HCT116 (cell line): ENCODE measurements at regions not wholly inside any gene's neighbourhood (a gene's known extent, or its start where the extent isn't known, plus 50 kb on each side); places are given as distances from the start of the nearest gene placed in this dataset.

Source experiments
- ATAC-seq: fragments of 200-7000 bp; cut with Tn5 transposase; 2 replicates; pipeline ENCODE4 v1.9.1; 2020; ENCODE audit warnings: mild to moderate bottlenecking, moderate library complexity
- BruUV-seq: library from RNA; stranded (reverse); fragments of 400-500 nt; replicated peaks from 2 replicates; lab custom pipeline; 2021; lab: Mats Ljungman, UMichigan
- CTCF ChIA-PET: fragments of 300-600 bp; sonication (Branson Sonifier 250); formaldehyde crosslinking; loops from one replicate; lab custom pipeline; 2021; ENCODE audit warnings: antibody characterized with exemption; lab: Charles Lee
- POLR2A ChIA-PET: fragments of 300-600, 350-600 bp; sonication (Branson Sonifier 250); formaldehyde crosslinking; loops from one replicate; lab custom pipeline; 2021; ENCODE audit warnings: antibody characterized with exemption; lab: Charles Lee
- RAD21 ChIA-PET, 2 experiments: fragments of 300-600 bp; sonication (Branson Sonifier 250); formaldehyde crosslinking; loops; one replicate each; lab custom pipeline; 2023; ENCODE audit warnings: low total read pairs in 2 of 2; ENCODE audit not compliant: uncharacterized antibody in 2 of 2, unreplicated experiment in 2 of 2, low non-redundant PET in 1 of 2; lab: Charles Lee
- DNase-seq: peaks from one replicate; pipeline ENCODE4 v3.0.0-alpha.2; 2010; ENCODE audit warnings: low read depth, low spot score
- H2AFZ ChIP-seq: fragments of 200-600 bp; shearing (Covaris generic), sonication (generic); 2 replicates; pipeline ENCODE4 v1.6.1; 2017; ENCODE audit warnings: low read depth, mixed run types, mixed read lengths, antibody characterized with exemption, low read length; ENCODE audit not compliant: poor library complexity, severe bottlenecking
- H3K27ac ChIP-seq: 2 replicates; pipeline ENCODE4 v1.5.1; 2012; ENCODE audit warnings: low read depth, low read length
- H3K27me3 ChIP-seq: fragments of 200-600 bp; sonication (generic); 2 replicates; pipeline ENCODE4 v1.6.1; 2016; ENCODE audit warnings: mixed run types, low read length, mixed read lengths; ENCODE audit not compliant: insufficient read depth
- H3K36me3 ChIP-seq, 2 experiments: fragments of 200-500 bp in 1 of 2; fragments of 200-600 bp in 1 of 2; sonication (Bioruptor generic) in 1 of 2; sonication (generic) in 1 of 2; 2 replicates each; pipeline versions ENCODE4 v1.5.1 to v1.6.1; 2014 to 2016; ENCODE audit warnings: low read length in 2 of 2, inconsistent platforms in 1 of 2, mixed read lengths in 1 of 2, mixed run types in 1 of 2; ENCODE audit not compliant: insufficient read depth in 2 of 2, control insufficient read depth in 1 of 2
- H3K4me1 ChIP-seq, 2 experiments: fragments of 200-600 bp in 1 of 2; sonication (generic) in 1 of 2; 2 replicates each; pipeline versions ENCODE4 v1.5.1 to v1.6.1; 2012 to 2017; ENCODE audit warnings: low read length in 2 of 2, inconsistent platforms in 1 of 2, mild to moderate bottlenecking in 1 of 2, mixed read lengths in 1 of 2, mixed run types in 1 of 2, moderate library complexity in 1 of 2; ENCODE audit not compliant: insufficient read depth in 2 of 2, control insufficient read depth in 1 of 2
- H3K4me2 ChIP-seq: fragments of 200-600 bp; sonication (generic); 2 replicates; pipeline ENCODE4 v1.6.1; 2017; ENCODE audit warnings: mixed run types, low read length, mixed read lengths
- H3K4me3 ChIP-seq, 2 experiments: fragments of 200-600 bp in 1 of 2; sonication (generic) in 1 of 2; replicated peaks in 1 of 2; 2 replicates each; pipeline ENCODE4 v1.5.1; 2011 to 2016; ENCODE audit warnings: low read length in 2 of 2, control low read depth in 1 of 2, low read depth in 1 of 2, mild to moderate bottlenecking in 1 of 2, mixed read lengths in 1 of 2, mixed run types in 1 of 2
- H3K79me2 ChIP-seq: fragments of 200-600 bp; sonication (generic); 2 replicates; pipeline ENCODE4 v1.6.1; 2017; ENCODE audit warnings: mild to moderate bottlenecking, mixed run types, low read length, moderate library complexity, mixed read lengths; ENCODE audit not compliant: insufficient read depth
- H3K9ac ChIP-seq: fragments of 200-600 bp; sonication (generic); 2 replicates; pipeline ENCODE4 v1.6.1; 2016; ENCODE audit warnings: low read length, mixed read lengths
- H3K9me2 ChIP-seq: fragments of 200-600 bp; sonication (generic), shearing (Covaris generic); 2 replicates; pipeline ENCODE4 v1.6.1; 2017; ENCODE audit warnings: mixed run types, mild to moderate bottlenecking, moderate library complexity; ENCODE audit not compliant: insufficient read depth
- H3K9me3 ChIP-seq, 2 experiments: fragments of 200-500 bp in 1 of 2; fragments of 200-600 bp in 1 of 2; sonication (Bioruptor generic) in 1 of 2; sonication (generic) in 1 of 2; 2 replicates each; pipeline ENCODE4 v1.6.1; 2014 to 2017; ENCODE audit warnings: low read length in 2 of 2, mixed read lengths in 2 of 2, inconsistent platforms in 1 of 2, low read depth in 1 of 2, mild to moderate bottlenecking in 1 of 2, mixed run types in 1 of 2, moderate library complexity in 1 of 2; ENCODE audit not compliant: control insufficient read depth in 1 of 2, insufficient read depth in 1 of 2
- H4K20me1 ChIP-seq: fragments of 200-600 bp; sonication (generic), shearing (Covaris generic); 2 replicates; pipeline ENCODE4 v1.6.1; 2017; ENCODE audit warnings: mixed run types, mild to moderate bottlenecking, moderate library complexity; ENCODE audit not compliant: insufficient read depth
- ATF3 ChIP-seq: IDR thresholded peaks from 2 replicates; pipeline ENCODE4 v1.6.1; 2012
- CBX3 ChIP-seq: IDR thresholded peaks from 2 replicates; pipeline ENCODE4 v1.6.1; 2012; ENCODE audit warnings: low read depth
- CEBPB ChIP-seq: IDR thresholded peaks from 2 replicates; pipeline ENCODE4 v1.6.1; 2012; ENCODE audit warnings: low read depth
- CTCF ChIP-seq, 3 experiments: fragments of 200-600 bp in 1 of 3; sonication (generic) in 1 of 3; IDR thresholded peaks in 2 of 3; conservative IDR thresholded peaks in 1 of 3; 2 replicates each; pipeline ENCODE4 v1.5.1; 2012 to 2017; ENCODE audit warnings: low read depth in 2 of 3, low read length in 2 of 3, antibody characterized with exemption in 1 of 3, borderline replicate concordance in 1 of 3, control low read depth in 1 of 3, mild to moderate bottlenecking in 1 of 3, mixed read lengths in 1 of 3, mixed run types in 1 of 3, moderate library complexity in 1 of 3; ENCODE audit not compliant: insufficient read depth in 1 of 3
- EZH2 ChIP-seq: fragments of 200-600 bp; sonication (generic); IDR thresholded peaks from 2 replicates; pipeline ENCODE4 v1.6.1; 2017; ENCODE audit warnings: antibody characterized with exemption, mixed run types
- EZH2phosphoT487 ChIP-seq: fragments of 200-600 bp; IDR thresholded peaks from 2 replicates; pipeline ENCODE4 v1.6.1; 2018; ENCODE audit warnings: antibody characterized with exemption, borderline replicate concordance
- FOSL1 ChIP-seq: IDR thresholded peaks from 2 replicates; pipeline ENCODE4 v1.6.1; 2012; ENCODE audit warnings: low read depth
- MAX ChIP-seq: IDR thresholded peaks from 2 replicates; pipeline ENCODE4 v1.6.1; 2012
- POLR2A ChIP-seq: IDR thresholded peaks from 2 replicates; pipeline ENCODE4 v1.7.0; 2011; ENCODE audit warnings: borderline replicate concordance; ENCODE audit not compliant: insufficient read depth, insufficient read length; ENCODE audit errors: extremely low read depth
- POLR2AphosphoS5 ChIP-seq: IDR thresholded peaks from 2 replicates; pipeline ENCODE4 v1.6.1; 2011; ENCODE audit warnings: mild to moderate bottlenecking, low read depth, low read length, moderate library complexity
- RAD21 ChIP-seq: IDR thresholded peaks from 2 replicates; pipeline ENCODE4 v1.6.1; 2012; ENCODE audit warnings: low read depth, mild to moderate bottlenecking
- REST ChIP-seq: IDR thresholded peaks from 2 replicates; pipeline ENCODE4 v1.6.1; 2012; ENCODE audit warnings: low read depth
- SIN3A ChIP-seq: IDR thresholded peaks from 2 replicates; pipeline ENCODE4 v1.6.1; 2012; ENCODE audit warnings: low read depth
- SP1 ChIP-seq: IDR thresholded peaks from 2 replicates; pipeline ENCODE4 v1.6.1; 2012; ENCODE audit warnings: low read depth
- SRF ChIP-seq: IDR thresholded peaks from 2 replicates; pipeline ENCODE4 v1.6.1; 2012; ENCODE audit warnings: low read depth
- TCF7L2 ChIP-seq: IDR thresholded peaks from 2 replicates; pipeline ENCODE4 v1.7.0; 2011; ENCODE audit warnings: borderline replicate concordance, inconsistent platforms; ENCODE audit not compliant: insufficient read depth, insufficient read length; ENCODE audit errors: extremely low read depth
- YY1 ChIP-seq: IDR thresholded peaks from 2 replicates; pipeline ENCODE4 v1.6.1; 2011; ENCODE audit warnings: low read length, low read depth, moderate library complexity, mild to moderate bottlenecking; ENCODE audit not compliant: insufficient replicate concordance; ENCODE audit errors: extremely low read depth
- ZFX ChIP-seq: fragments of 450-650 bp; IDR thresholded peaks from 2 replicates; pipeline ENCODE4 v1.6.1; 2017
- intact Hi-C: fragments of 100-400 bp; cut with micrococcal nuclease; formaldehyde crosslinking; loops from 2 replicates; pipeline ENCODE4 v1.10.0; 2022
- TF ChIP-seq, protein P1 (sequence below): IDR thresholded peaks from 2 replicates; pipeline ENCODE4 v1.6.1; 2011; ENCODE audit warnings: mild to moderate bottlenecking, low read length, moderate library complexity; ENCODE audit not compliant: insufficient replicate concordance; ENCODE audit errors: extremely low read depth

DNA sequence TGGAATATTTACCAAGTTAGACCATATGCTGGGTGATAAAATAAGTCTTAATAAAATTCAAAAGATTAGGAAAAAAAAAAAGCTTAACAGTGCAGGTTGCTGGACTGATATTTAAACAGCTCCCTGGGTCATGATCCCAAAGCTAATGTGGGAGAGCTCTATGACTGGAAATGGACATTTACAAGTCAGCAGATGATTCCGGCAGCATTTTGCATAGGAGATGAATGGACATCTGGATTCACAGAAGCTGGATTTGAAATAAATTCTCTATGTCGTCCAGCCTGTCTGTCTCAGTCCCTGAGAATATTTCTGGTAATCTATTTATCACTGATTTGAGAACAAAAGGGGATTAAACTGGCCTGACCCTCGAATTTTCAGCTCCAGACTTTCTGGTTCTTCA is 52.3 kb upstream of the KLHL25 start:
- intact Hi-C loops, result no loop called here
- H3K79me2 ChIP-seq, result no peaks in the 10 kb centered on the region
- ATAC-seq (no peak), DNase-seq (no peak)
- BruUV-seq, result no TSS peak
- no peaks in the 10 kb centered on the region for H3K36me3 ChIP-seq
- H3K4me3 ChIP-seq, result no peak overlapping the region
- no peaks in the 10 kb centered on the region for H3K9me3 ChIP-seq
- peaks cover 20% of the 10 kb centered on the region for H3K27me3 ChIP-seq
- no peaks in the 10 kb centered on the region for H4K20me1 ChIP-seq
- no peak overlapping the region for H2AFZ ChIP-seq
- CTCF ChIA-PET, result no interaction called here
- TF ChIP-seq FOSL1 (no peak), CBX3 (no peak), CEBPB (no peak), EZH2phosphoT487 (no peak), SIN3A (no peak), SP1 (no peak), POLR2A (no peak), ZFX (no peak), MAX (no peak), TCF7L2 (no peak), REST (no peak), RAD21 (no peak), EZH2 (no peak), ATF3 (no peak), SRF (no peak), YY1 (no peak), CTCF (IDR thresholded peaks at IDR 0.05 in 2 of 3, conservative IDR thresholded peaks at IDR 0.05 in 1 of 3; ENCODE audit: borderline replicate concordance in 1 of 3, insufficient read depth in 1 of 3, low read depth in 2 of 3, low read length in 2 of 3) (no peak), POLR2AphosphoS5 (no peak)
- TF ChIP-seq, protein P1, sequence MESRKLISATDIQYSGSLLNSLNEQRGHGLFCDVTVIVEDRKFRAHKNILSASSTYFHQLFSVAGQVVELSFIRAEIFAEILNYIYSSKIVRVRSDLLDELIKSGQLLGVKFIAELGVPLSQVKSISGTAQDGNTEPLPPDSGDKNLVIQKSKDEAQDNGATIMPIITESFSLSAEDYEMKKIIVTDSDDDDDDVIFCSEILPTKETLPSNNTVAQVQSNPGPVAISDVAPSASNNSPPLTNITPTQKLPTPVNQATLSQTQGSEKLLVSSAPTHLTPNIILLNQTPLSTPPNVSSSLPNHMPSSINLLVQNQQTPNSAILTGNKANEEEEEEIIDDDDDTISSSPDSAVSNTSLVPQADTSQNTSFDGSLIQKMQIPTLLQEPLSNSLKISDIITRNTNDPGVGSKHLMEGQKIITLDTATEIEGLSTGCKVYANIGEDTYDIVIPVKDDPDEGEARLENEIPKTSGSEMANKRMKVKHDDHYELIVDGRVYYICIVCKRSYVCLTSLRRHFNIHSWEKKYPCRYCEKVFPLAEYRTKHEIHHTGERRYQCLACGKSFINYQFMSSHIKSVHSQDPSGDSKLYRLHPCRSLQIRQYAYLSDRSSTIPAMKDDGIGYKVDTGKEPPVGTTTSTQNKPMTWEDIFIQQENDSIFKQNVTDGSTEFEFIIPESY, result no peak
- TF ChIP-seq, all 23 proteins: peak for 0
- Histone ChIP-seq H3K4me2 (no peak overlapping the region), H3K4me1 (no peaks in the 10 kb centered on the region), H3K27ac (no peak overlapping the region), H3K9me2 (no peaks in the 10 kb centered on the region), H3K9ac (no peak overlapping the region)
- POLR2A ChIA-PET, result no interaction called here
- RAD21 ChIA-PET, result interaction anchor here in 1 of 2 experiments (1.0 kb wide), 1 partner anchor 551 kb away, joined by 3 read pairs; no protein-coding TSS in a partner anchor
